ENCODE measurements at regions not wholly inside any gene's neighbourhood (a gene's known extent, or its start where the extent isn't known, plus 50 kb on each side); places are given as distances from the start of the nearest gene placed in this dataset.

GRCh38 chr9:32264170-32264864, 120.1 kb upstream of the ACO1 start (continued):
- TF ChIP-seq ZNF253 (CRISPR knock-in tag; conservative IDR thresholded peaks at IDR 0.05): no peak
- TF ChIP-seq KLF1 (tag; IDR thresholded peaks at IDR 0.05): no peak
- TF ChIP-seq C11orf30 (IDR thresholded peaks at IDR 0.05; ENCODE audit: low read depth): peak; percentile 80
- TF ChIP-seq TAF7 (tag; IDR thresholded peaks at IDR 0.05): no peak
- TF ChIP-seq RHOXF2B (CRISPR knock-in tag; conservative IDR thresholded peaks at IDR 0.05): no peak
- TF ChIP-seq SMAD1 (IDR thresholded peaks at IDR 0.05; ENCODE audit: low read depth, low read length, partially characterized antibody): no peak
- no peak for TF ChIP-seq MCM2 (IDR thresholded peaks at IDR 0.05; ENCODE audit: low read depth)
- no peak for TF ChIP-seq XRCC5 (IDR thresholded peaks at IDR 0.05; ENCODE audit: low read depth, low read length)
- no peak for TF ChIP-seq KDM1A (IDR thresholded peaks at IDR 0.05)
- no peak for TF ChIP-seq MIER1 (IDR thresholded peaks at IDR 0.05; ENCODE audit: low read depth)
- TF ChIP-seq E2F8 (IDR thresholded peaks at IDR 0.05; ENCODE audit: low read depth, partially characterized antibody): no peak
- TF ChIP-seq ZNF316 (IDR thresholded peaks at IDR 0.05): peak; percentile 82
- TF ChIP-seq JUND (IDR thresholded peaks at IDR 0.05; ENCODE audit: borderline replicate concordance, low read depth, low read length): peak; percentile 39; the same call in 1 of the 2 replicates
- peak; percentile 45; the same call in 1 of the 3 replicates for TF ChIP-seq JUND (tag; IDR thresholded peaks at IDR 0.05; ENCODE audit: borderline replicate concordance, low read depth, low read length)
- TF ChIP-seq CCAR2 (IDR thresholded peaks at IDR 0.05; ENCODE audit: low read depth, low read length): no peak
- TF ChIP-seq MAFK (IDR thresholded peaks at IDR 0.05; ENCODE audit: low read length): peak; percentile 67; the same call in 1 of the 2 replicates
- TF ChIP-seq RBM15 (IDR thresholded peaks at IDR 0.05; ENCODE audit: insufficient read depth, low read length): no peak
- no peak for TF ChIP-seq ZNF174 (CRISPR knock-in tag; IDR thresholded peaks at IDR 0.05)
- TF ChIP-seq CBFA2T2 (conservative IDR thresholded peaks at IDR 0.05): no peak
- TF ChIP-seq RFX1 (IDR thresholded peaks at IDR 0.05): no peak
- TF ChIP-seq ZNF778 (CRISPR knock-in tag; IDR thresholded peaks at IDR 0.05): no peak
- TF ChIP-seq DPF2 (IDR thresholded peaks at IDR 0.05): no peak
- TF ChIP-seq NFE2 (IDR thresholded peaks at IDR 0.05; ENCODE audit: low read depth): peak; percentile 52
- TF ChIP-seq NFIX (CRISPR knock-in tag; IDR thresholded peaks at IDR 0.05; ENCODE audit: low read depth): no peak
- no peak for TF ChIP-seq SPI1 (IDR thresholded peaks at IDR 0.05; ENCODE audit: borderline replicate concordance, low read depth, low read length)
- TF ChIP-seq, protein P1, sequence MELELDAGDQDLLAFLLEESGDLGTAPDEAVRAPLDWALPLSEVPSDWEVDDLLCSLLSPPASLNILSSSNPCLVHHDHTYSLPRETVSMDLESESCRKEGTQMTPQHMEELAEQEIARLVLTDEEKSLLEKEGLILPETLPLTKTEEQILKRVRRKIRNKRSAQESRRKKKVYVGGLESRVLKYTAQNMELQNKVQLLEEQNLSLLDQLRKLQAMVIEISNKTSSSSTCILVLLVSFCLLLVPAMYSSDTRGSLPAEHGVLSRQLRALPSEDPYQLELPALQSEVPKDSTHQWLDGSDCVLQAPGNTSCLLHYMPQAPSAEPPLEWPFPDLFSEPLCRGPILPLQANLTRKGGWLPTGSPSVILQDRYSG (tag; conservative IDR thresholded peaks at IDR 0.05; ENCODE audit: low read depth): no peak
- TF ChIP-seq, protein P2, sequence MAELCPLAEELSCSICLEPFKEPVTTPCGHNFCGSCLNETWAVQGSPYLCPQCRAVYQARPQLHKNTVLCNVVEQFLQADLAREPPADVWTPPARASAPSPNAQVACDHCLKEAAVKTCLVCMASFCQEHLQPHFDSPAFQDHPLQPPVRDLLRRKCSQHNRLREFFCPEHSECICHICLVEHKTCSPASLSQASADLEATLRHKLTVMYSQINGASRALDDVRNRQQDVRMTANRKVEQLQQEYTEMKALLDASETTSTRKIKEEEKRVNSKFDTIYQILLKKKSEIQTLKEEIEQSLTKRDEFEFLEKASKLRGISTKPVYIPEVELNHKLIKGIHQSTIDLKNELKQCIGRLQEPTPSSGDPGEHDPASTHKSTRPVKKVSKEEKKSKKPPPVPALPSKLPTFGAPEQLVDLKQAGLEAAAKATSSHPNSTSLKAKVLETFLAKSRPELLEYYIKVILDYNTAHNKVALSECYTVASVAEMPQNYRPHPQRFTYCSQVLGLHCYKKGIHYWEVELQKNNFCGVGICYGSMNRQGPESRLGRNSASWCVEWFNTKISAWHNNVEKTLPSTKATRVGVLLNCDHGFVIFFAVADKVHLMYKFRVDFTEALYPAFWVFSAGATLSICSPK (IDR thresholded peaks at IDR 0.05; ENCODE audit: borderline replicate concordance): no peak
- TF ChIP-seq RBFOX2 (IDR thresholded peaks at IDR 0.05; ENCODE audit: low read depth, low read length): no peak

Measured in K562 (cell line).